ENCODE measurements at regions not wholly inside any gene's neighbourhood (a gene's known extent, or its start where the extent isn't known, plus 50 kb on each side); places are given as distances from the start of the nearest gene placed in this dataset.
"Not testable (repeated sequence)": the region's sequence is repeated elsewhere in the genome, so short reads cannot be mapped to it uniquely, and the experiment has no call there.

- ATAC-seq (no peak), DNase-seq (ENCODE audit: low read depth, low spot score) (no peak)
- no peak overlapping the region for H3K4me2 ChIP-seq (ENCODE audit: low read length)
- H3K4me3 ChIP-seq (replicated peaks in 1 of 2; ENCODE audit: low read depth in 1 of 2, low read length in 2 of 2), result no peak overlapping the region
- H3K36me3 ChIP-seq (ENCODE audit: control insufficient read depth in 1 of 2, insufficient read depth in 2 of 2, low read length in 2 of 2), result no peaks in the 10 kb centered on the region
- ChIA-PET POLR2A (no interaction called here), RAD21 (ENCODE audit: low non-redundant PET in 1 of 2, low total read pairs in 2 of 2, uncharacterized antibody in 2 of 2, unreplicated experiment in 2 of 2) (no interaction called here), CTCF (interaction anchor here (1.0 kb wide), 1 partner anchor 111 kb away, joined by 3 read pairs; no protein-coding TSS in a partner anchor)
- no peak overlapping the region for H3K9ac ChIP-seq (ENCODE audit: low read length)
- H3K79me2 ChIP-seq (ENCODE audit: insufficient read depth, low read length), result no peaks in the 10 kb centered on the region
- BruUV-seq (replicated peaks), result no TSS peak
- no peaks in the 10 kb centered on the region for H3K9me2 ChIP-seq (ENCODE audit: insufficient read depth)
- H3K27me3 ChIP-seq (ENCODE audit: insufficient read depth, low read length), result no peaks in the 10 kb centered on the region
- no peaks in the 10 kb centered on the region for H3K4me1 ChIP-seq (ENCODE audit: control insufficient read depth in 1 of 2, insufficient read depth in 2 of 2, low read length in 2 of 2)
- H4K20me1 ChIP-seq (ENCODE audit: insufficient read depth), result no peaks in the 10 kb centered on the region
- TF ChIP-seq SRF (IDR thresholded peaks at IDR 0.05; ENCODE audit: low read depth) (no peak), EGR1 (IDR thresholded peaks at IDR 0.05; ENCODE audit: low read depth) (no peak), ELF1 (IDR thresholded peaks at IDR 0.05; ENCODE audit: borderline replicate concordance, low read depth) (no peak), JUND (IDR thresholded peaks at IDR 0.05) (no peak), FOSL1 (IDR thresholded peaks at IDR 0.05; ENCODE audit: low read depth) (no peak), EZH2 (IDR thresholded peaks at IDR 0.05) (no peak), RAD21 (IDR thresholded peaks at IDR 0.05; ENCODE audit: low read depth) (no peak), YY1 (IDR thresholded peaks at IDR 0.05; ENCODE audit: extremely low read depth, insufficient replicate concordance, low read depth, low read length) (no peak), ZBTB33 (IDR thresholded peaks at IDR 0.05; ENCODE audit: extremely low read depth, insufficient replicate concordance, low read length) (no peak), EZH2phosphoT487 (IDR thresholded peaks at IDR 0.05; ENCODE audit: borderline replicate concordance) (no peak), POLR2A (IDR thresholded peaks at IDR 0.05; ENCODE audit: borderline replicate concordance, extremely low read depth, insufficient read depth, insufficient read length) (no peak), CBX3 (IDR thresholded peaks at IDR 0.05; ENCODE audit: low read depth) (no peak), SIN3A (IDR thresholded peaks at IDR 0.05; ENCODE audit: low read depth) (no peak), POLR2AphosphoS5 (IDR thresholded peaks at IDR 0.05; ENCODE audit: low read depth, low read length) (no peak)
- TF ChIP-seq, protein P1, sequence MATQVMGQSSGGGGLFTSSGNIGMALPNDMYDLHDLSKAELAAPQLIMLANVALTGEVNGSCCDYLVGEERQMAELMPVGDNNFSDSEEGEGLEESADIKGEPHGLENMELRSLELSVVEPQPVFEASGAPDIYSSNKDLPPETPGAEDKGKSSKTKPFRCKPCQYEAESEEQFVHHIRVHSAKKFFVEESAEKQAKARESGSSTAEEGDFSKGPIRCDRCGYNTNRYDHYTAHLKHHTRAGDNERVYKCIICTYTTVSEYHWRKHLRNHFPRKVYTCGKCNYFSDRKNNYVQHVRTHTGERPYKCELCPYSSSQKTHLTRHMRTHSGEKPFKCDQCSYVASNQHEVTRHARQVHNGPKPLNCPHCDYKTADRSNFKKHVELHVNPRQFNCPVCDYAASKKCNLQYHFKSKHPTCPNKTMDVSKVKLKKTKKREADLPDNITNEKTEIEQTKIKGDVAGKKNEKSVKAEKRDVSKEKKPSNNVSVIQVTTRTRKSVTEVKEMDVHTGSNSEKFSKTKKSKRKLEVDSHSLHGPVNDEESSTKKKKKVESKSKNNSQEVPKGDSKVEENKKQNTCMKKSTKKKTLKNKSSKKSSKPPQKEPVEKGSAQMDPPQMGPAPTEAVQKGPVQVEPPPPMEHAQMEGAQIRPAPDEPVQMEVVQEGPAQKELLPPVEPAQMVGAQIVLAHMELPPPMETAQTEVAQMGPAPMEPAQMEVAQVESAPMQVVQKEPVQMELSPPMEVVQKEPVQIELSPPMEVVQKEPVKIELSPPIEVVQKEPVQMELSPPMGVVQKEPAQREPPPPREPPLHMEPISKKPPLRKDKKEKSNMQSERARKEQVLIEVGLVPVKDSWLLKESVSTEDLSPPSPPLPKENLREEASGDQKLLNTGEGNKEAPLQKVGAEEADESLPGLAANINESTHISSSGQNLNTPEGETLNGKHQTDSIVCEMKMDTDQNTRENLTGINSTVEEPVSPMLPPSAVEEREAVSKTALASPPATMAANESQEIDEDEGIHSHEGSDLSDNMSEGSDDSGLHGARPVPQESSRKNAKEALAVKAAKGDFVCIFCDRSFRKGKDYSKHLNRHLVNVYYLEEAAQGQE (IDR thresholded peaks at IDR 0.05; ENCODE audit: low read depth), result no peak
- TF ChIP-seq, protein P2, sequence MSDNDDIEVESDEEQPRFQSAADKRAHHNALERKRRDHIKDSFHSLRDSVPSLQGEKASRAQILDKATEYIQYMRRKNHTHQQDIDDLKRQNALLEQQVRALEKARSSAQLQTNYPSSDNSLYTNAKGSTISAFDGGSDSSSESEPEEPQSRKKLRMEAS (IDR thresholded peaks at IDR 0.05), result no peak
- H2AFZ ChIP-seq (ENCODE audit: low read depth, low read length, poor library complexity, severe bottlenecking), result no peak overlapping the region
- intact Hi-C loops (cut with micrococcal nuclease), result no loop called here
- no peaks in the 10 kb centered on the region for H3K9me3 ChIP-seq (ENCODE audit: control insufficient read depth in 1 of 2, insufficient read depth in 1 of 2, low read depth in 1 of 2, low read length in 2 of 2)
- H3K27ac ChIP-seq (ENCODE audit: low read depth, low read length), result no peak overlapping the region
Observed at GRCh38 chr3:101913168-101913567, 63.9 kb downstream of the NFKBIZ start.

GRCh38 chr3:101917761-101918160 is 68.4 kb downstream of the NFKBIZ start:
- H3K27ac ChIP-seq (ENCODE audit: low read depth, low read length); DNase-seq (ENCODE audit: low read depth, low spot score); H3K9me2 ChIP-seq (ENCODE audit: insufficient read depth); H3K9me3 ChIP-seq (ENCODE audit: control insufficient read depth in 1 of 2, insufficient read depth in 1 of 2, low read depth in 1 of 2, low read length in 2 of 2); CTCF ChIA-PET; H3K36me3 ChIP-seq (ENCODE audit: control insufficient read depth in 1 of 2, insufficient read depth in 2 of 2, low read length in 2 of 2); BruUV-seq (replicated peaks); H3K4me3 ChIP-seq (replicated peaks in 1 of 2; ENCODE audit: low read depth in 1 of 2, low read length in 2 of 2); H3K9ac ChIP-seq (ENCODE audit: low read length); H2AFZ ChIP-seq (ENCODE audit: low read depth, low read length, poor library complexity, severe bottlenecking); H3K27me3 ChIP-seq (ENCODE audit: insufficient read depth, low read length); H3K4me2 ChIP-seq (ENCODE audit: low read length); POLR2A ChIA-PET; ATAC-seq; H4K20me1 ChIP-seq (ENCODE audit: insufficient read depth); H3K4me1 ChIP-seq (ENCODE audit: control insufficient read depth in 1 of 2, insufficient read depth in 2 of 2, low read length in 2 of 2); intact Hi-C loops (cut with micrococcal nuclease); H3K79me2 ChIP-seq (ENCODE audit: insufficient read depth, low read length); RAD21 ChIA-PET (ENCODE audit: low non-redundant PET in 1 of 2, low total read pairs in 2 of 2, uncharacterized antibody in 2 of 2, unreplicated experiment in 2 of 2): not testable (repeated sequence)

All from HCT116 (cell line).